Keratinocyte (primary cell): ENCODE measurements at regions not wholly inside any gene's neighbourhood (a gene's known extent, or its start where the extent isn't known, plus 50 kb on each side); places are given as distances from the start of the nearest gene placed in this dataset.

Experiments
- DNase-seq: peaks from one replicate; pipeline ENCODE4 v3.0.0-alpha.2; 2011; ENCODE audit warnings: low read depth, missing footprints, low spot score
- FAIRE-seq: peaks from 2 replicates; lab custom pipeline; 2011; peaks lifted over from hg19 to GRCh38; lab: Jason Lieb, UNC
- H2AFZ ChIP-seq: 2 replicates; pipeline ENCODE4 v1.6.0; 2012; ENCODE audit warnings: low read length, control low read depth, inconsistent platforms; ENCODE audit not compliant: control insufficient read depth
- H3K27ac ChIP-seq: 2 replicates; pipeline ENCODE4 v1.5.1; 2011; ENCODE audit warnings: low read length; ENCODE audit not compliant: control insufficient read depth, insufficient read depth
- H3K27me3 ChIP-seq: 3 replicates; pipeline ENCODE4 v1.6.0; 2011; ENCODE audit warnings: low read length; ENCODE audit not compliant: control insufficient read depth, insufficient read depth; ENCODE audit errors: extremely low read depth
- H3K36me3 ChIP-seq, 2 experiments: 2 replicates in 1 of 2; 3 replicates in 1 of 2; pipeline ENCODE4 v1.5.1; 2011; ENCODE audit warnings: low read length in 2 of 2, mild to moderate bottlenecking in 1 of 2; ENCODE audit not compliant: control insufficient read depth in 2 of 2, insufficient read depth in 2 of 2; ENCODE audit errors: extremely low read depth in 1 of 2
- H3K4me1 ChIP-seq: 3 replicates; pipeline ENCODE4 v1.5.1; 2011; ENCODE audit warnings: low read length; ENCODE audit not compliant: control insufficient read depth, insufficient read depth; ENCODE audit errors: extremely low read depth
- H3K4me2 ChIP-seq: 3 replicates; pipeline ENCODE4 v1.6.0; 2011; ENCODE audit warnings: low read depth, low read length; ENCODE audit not compliant: control insufficient read depth, insufficient read depth; ENCODE audit errors: extremely low read depth
- H3K4me3 ChIP-seq, 3 experiments: fragments of 200-600 bp in 1 of 3; sonication (generic) in 1 of 3; 2 replicates in 2 of 3; 3 replicates in 1 of 3; pipeline ENCODE4 v1.5.1; 2011 to 2016; ENCODE audit warnings: low read length in 3 of 3, mild to moderate bottlenecking in 3 of 3, control low read depth in 2 of 3, inconsistent platforms in 1 of 3, low read depth in 1 of 3, mixed read lengths in 1 of 3, mixed run types in 1 of 3, moderate library complexity in 1 of 3; ENCODE audit not compliant: control insufficient read depth in 2 of 3, insufficient read depth in 2 of 3; ENCODE audit errors: extremely low read depth in 1 of 3
- H3K79me2 ChIP-seq: 2 replicates; pipeline ENCODE4 v1.6.0; 2012; ENCODE audit warnings: low read length; ENCODE audit not compliant: control insufficient read depth, insufficient read depth
- H3K9ac ChIP-seq: 3 replicates; pipeline ENCODE4 v1.6.0; 2011; ENCODE audit warnings: low read length; ENCODE audit not compliant: control insufficient read depth, insufficient read depth; ENCODE audit errors: extremely low read depth
- H3K9me1 ChIP-seq: 3 replicates; pipeline ENCODE4 v1.6.0; 2011; ENCODE audit warnings: low read length; ENCODE audit not compliant: control insufficient read depth, insufficient read depth; ENCODE audit errors: extremely low read depth
- H3K9me3 ChIP-seq: 2 replicates; pipeline ENCODE4 v1.5.1; 2012; ENCODE audit warnings: low read depth, low read length; ENCODE audit not compliant: control insufficient read depth
- H4K20me1 ChIP-seq: 3 replicates; pipeline ENCODE4 v1.6.0; 2011; ENCODE audit warnings: low read length; ENCODE audit not compliant: control insufficient read depth, insufficient read depth; ENCODE audit errors: extremely low read depth
- EZH2 ChIP-seq: IDR thresholded peaks from one replicate; pipeline ENCODE4 v1.6.1; 2012; ENCODE audit warnings: inconsistent platforms, mild to moderate bottlenecking, low read length, moderate library complexity
- dilution Hi-C: fragments of 300-500 bp; cut with MboI; formaldehyde crosslinking; loops from one replicate; pipeline ENCODE4 v1.7.0; 2020; ENCODE audit warnings: low sequenced_read_pairs; ENCODE audit not compliant: extremely low pct_ligation_motif_present
- TF ChIP-seq, protein P1 (sequence below), 3 experiments: IDR thresholded peaks in 1 of 3; conservative IDR thresholded peaks in 1 of 3; optimal IDR thresholded peaks in 1 of 3; 2 replicates in 2 of 3; 3 replicates in 1 of 3; pipeline versions ENCODE3 to v1.5.1; 2011; ENCODE audit warnings: low read length in 3 of 3, mild to moderate bottlenecking in 3 of 3, moderate library complexity in 2 of 3, control low read depth in 1 of 3, inconsistent platforms in 1 of 3; ENCODE audit not compliant: insufficient read depth in 2 of 3; ENCODE audit errors: extremely low read depth in 1 of 3

DNA sequence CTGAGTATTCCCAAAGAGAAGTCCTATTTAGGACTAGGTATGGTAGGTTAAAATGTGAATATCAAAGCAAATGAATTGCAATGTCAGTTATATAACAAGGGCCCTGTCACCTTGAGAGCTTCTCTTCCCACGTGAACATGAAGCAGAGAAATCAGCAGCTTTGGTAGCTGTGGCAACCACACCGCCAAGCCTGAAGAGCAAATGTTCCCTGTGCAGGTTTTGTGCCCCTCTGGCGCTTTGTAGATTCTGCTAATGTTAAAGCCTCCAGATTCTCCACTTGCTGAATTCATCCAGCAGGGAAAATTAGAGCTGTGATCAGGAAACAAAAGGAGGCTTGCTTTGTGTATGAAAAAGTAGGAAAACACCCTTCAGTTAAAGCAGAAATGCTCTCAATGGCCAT is 322.6 kb downstream of the RBM43 start:
- dilution Hi-C loops = no loop called here
- no peak overlapping the region for H2AFZ ChIP-seq
- H3K9ac ChIP-seq = no peak overlapping the region
- H4K20me1 ChIP-seq = no peaks in the 10 kb centered on the region
- H3K9me3 ChIP-seq = no peaks in the 10 kb centered on the region
- DNase-seq (no peak), FAIRE-seq (no peak)
- H3K27ac ChIP-seq = no peak overlapping the region
- no peaks in the 10 kb centered on the region for H3K4me1 ChIP-seq
- no peaks in the 10 kb centered on the region for H3K36me3 ChIP-seq
- H3K4me3 ChIP-seq = no peak overlapping the region
- H3K4me2 ChIP-seq = no peak overlapping the region
- no peaks in the 10 kb centered on the region for H3K27me3 ChIP-seq
- TF ChIP-seq, protein P1, sequence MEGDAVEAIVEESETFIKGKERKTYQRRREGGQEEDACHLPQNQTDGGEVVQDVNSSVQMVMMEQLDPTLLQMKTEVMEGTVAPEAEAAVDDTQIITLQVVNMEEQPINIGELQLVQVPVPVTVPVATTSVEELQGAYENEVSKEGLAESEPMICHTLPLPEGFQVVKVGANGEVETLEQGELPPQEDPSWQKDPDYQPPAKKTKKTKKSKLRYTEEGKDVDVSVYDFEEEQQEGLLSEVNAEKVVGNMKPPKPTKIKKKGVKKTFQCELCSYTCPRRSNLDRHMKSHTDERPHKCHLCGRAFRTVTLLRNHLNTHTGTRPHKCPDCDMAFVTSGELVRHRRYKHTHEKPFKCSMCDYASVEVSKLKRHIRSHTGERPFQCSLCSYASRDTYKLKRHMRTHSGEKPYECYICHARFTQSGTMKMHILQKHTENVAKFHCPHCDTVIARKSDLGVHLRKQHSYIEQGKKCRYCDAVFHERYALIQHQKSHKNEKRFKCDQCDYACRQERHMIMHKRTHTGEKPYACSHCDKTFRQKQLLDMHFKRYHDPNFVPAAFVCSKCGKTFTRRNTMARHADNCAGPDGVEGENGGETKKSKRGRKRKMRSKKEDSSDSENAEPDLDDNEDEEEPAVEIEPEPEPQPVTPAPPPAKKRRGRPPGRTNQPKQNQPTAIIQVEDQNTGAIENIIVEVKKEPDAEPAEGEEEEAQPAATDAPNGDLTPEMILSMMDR (optimal IDR thresholded peaks at IDR 0.05 in 1 of 3, IDR thresholded peaks at IDR 0.05 in 1 of 3, conservative IDR thresholded peaks at IDR 0.05 in 1 of 3; ENCODE audit: extremely low read depth in 1 of 3, insufficient read depth in 2 of 3, low read length in 3 of 3) = no peak
- no peak for TF ChIP-seq EZH2
- no peaks in the 10 kb centered on the region for H3K79me2 ChIP-seq
- H3K9me1 ChIP-seq = no peaks in the 10 kb centered on the region

DNA sequence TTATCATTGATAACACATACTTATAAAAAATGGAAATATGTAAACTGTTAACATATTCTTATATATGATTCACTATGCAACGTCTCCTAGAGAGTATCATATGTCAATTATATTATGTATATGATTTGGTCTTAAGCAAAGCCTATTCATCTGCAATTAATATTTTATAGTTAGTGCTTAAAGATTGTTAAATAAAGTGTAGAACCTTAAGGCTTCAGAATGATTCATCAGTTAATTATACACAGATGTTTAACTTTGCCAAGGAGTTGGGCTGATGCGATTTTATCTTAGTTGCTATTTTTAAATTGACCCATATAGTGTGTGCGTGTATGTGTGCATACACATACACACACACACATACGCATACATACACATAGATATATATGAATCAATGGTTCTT is 323.1 kb downstream of the RBM43 start:
- no peaks in the 10 kb centered on the region for H3K36me3 ChIP-seq

More for the DNA sequence above, 323.1 kb downstream of the RBM43 start:
- no peaks in the 10 kb centered on the region for H3K9me1 ChIP-seq
- H3K27me3 ChIP-seq = no peaks in the 10 kb centered on the region
- no peak overlapping the region for H3K27ac ChIP-seq
- dilution Hi-C loops = no loop called here
- FAIRE-seq = no peak
- no peak overlapping the region for H2AFZ ChIP-seq
- no peak for DNase-seq
- H3K79me2 ChIP-seq = no peaks in the 10 kb centered on the region
- no peak overlapping the region for H3K4me2 ChIP-seq
- H3K4me1 ChIP-seq = no peaks in the 10 kb centered on the region
- TF ChIP-seq, protein P1 (optimal IDR thresholded peaks at IDR 0.05 in 1 of 3, IDR thresholded peaks at IDR 0.05 in 1 of 3, conservative IDR thresholded peaks at IDR 0.05 in 1 of 3; ENCODE audit: extremely low read depth in 1 of 3, insufficient read depth in 2 of 3, low read length in 3 of 3) = no peak
- TF ChIP-seq EZH2 = no peak
- H3K4me3 ChIP-seq = no peak overlapping the region
- H3K9me3 ChIP-seq = no peaks in the 10 kb centered on the region
- no peak overlapping the region for H3K9ac ChIP-seq
- H4K20me1 ChIP-seq = no peaks in the 10 kb centered on the region
